GM11168 (cell line): ENCODE measurements at regions not wholly inside any gene's neighbourhood (a gene's known extent, or its start where the extent isn't known, plus 50 kb on each side); places are given as distances from the start of the nearest gene placed in this dataset.
"Not testable (repeated sequence)": the region's sequence is repeated elsewhere in the genome, so short reads cannot be mapped to it uniquely, and the experiment has no call there.

Source experiments
- in situ Hi-C: fragments of 300-500 bp; cut with MboI; formaldehyde crosslinking; loops from one replicate; pipeline ENCODE4 v1.12.0; 2022; ENCODE audit warnings: low sequenced_read_pairs; ENCODE audit not compliant: unreplicated experiment

DNA sequence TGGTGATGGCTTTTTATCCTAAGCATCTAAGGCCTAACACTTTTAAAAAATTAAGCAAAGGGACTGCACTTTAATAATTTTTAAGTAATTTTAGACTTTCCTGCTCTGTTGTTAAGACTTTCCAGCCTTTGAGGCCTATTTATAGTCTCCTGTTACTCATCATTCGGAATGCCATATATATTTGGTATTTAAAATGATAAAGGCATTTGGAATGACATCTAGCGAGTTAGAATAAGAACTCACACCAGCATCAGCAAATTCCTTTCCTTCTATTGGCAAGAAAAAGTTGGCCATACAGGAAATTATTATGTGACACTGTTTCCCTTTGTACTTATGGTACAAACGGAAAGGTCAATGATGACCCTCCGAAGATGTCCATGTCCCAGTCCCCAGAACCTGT, 88.1 kb upstream of the STMND1 start:
- in situ Hi-C loops = no loop called here

DNA sequence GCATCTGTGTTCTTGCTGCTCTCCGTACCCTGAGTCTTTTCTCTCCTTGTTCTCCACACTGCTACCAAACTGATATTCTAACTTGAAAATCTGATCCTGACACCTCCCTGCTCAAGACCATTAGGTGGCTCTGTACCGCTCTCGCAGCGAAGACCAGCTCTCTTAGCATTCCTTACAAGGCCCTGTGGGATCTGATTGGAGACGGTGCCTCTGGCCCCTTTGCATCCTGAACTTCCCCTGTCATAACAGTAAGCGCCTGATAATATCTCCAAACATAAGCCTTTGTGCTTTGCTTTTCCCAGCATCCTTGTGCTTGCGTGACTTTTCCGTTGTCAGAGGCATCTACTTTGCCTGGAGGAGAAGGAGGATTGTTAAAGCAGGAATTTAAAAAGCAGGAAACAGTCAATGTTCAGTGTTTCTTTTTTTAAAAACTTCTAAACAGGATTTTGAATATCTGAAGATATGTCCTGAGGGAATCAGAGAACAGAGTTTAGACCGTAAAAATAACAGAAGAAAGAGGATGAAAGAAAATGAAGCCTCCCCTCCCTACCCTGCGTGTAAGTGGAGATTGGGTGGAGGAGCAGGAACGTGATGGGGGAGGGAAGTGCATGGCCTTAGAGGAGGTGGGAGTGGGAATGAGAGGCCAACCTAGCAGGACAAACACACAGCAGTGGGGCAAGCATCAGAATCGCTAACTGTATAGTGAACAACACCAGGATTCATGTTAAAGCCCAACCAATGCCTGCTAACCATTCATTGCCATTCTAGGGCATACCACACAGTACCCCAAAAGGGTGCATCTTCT, 89.2 kb upstream of the STMND1 start:
- in situ Hi-C loops = no loop called here

DNA sequence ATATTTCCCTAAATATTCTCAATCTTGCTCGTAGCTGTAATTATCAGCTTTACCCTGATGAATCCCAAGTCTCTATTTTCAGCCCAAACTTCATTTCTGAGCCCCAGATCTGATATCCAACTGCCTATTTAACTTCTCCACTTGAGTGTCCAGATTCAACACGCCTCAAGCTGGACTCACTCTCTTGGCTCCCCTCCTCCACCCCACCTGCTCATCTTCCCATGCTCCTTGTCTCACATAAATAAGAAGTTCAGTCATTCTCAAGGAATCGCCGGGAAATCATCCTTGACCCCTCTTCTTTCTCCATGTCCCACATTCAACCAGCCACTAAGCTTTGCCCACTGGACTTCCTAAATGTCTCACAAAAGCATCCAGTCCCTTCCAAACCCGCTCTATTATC, 89.9 kb upstream of the STMND1 start:
- in situ Hi-C loops = no loop called here

DNA sequence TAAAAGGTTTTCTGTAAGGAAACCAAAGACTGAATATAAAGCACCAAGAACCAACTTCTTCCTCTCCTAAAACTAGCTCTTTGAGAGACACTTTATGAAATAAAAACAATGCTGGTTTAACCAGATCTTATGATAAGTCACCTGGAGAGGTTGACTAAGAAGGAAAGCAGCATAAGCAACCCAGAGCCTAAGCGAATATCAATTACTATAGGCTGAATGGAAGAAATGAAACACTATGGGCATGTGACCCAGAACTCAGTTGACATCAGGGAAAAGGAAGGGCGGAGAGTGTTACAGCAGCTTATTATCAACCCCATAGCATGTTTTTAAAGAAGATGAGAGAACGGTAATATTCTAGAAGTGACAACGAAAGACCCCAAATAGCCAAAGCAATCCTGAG, 94.1 kb upstream of the STMND1 start:
- in situ Hi-C loops = no loop called here

DNA sequence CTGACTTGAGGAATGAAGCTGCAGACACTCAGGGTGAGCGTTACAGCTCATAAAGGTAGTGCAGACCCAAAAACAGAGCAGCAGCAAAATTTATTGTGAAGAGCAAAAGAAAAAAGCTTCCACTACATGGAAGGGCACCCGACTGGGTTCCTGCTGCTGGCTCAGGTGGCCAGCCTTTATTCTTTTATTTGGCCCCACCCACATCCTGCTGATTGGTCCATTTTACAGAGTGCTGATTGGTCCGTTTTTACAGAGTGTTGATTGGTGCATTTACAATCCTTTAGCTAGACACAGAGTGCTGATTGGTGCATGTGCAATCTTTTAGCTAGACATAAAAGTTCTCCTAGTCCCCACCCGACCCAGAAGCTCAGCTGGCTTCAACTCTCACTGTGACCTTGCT, 95.3 kb upstream of the STMND1 start:
- in situ Hi-C loops = no loop called here

DNA sequence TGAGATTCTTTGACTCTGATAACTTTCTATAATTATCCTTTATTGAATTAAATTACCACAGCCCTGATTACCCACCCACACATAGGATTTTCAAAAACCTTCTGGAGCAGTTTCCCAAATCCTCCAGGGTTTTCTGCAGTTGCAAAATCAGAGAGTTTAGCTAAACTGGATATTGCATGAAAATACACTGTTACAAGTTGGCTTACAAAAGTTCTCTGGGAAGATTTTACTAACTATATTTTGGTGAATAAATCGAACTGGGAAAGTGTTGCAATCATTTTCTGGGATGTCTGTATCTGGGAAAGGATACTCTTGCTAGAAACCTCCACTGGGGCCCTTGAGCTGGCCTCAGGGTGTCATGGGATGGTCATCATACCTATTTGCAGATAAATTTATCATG, 97.6 kb upstream of the STMND1 start:
- in situ Hi-C loops = no loop called here

DNA sequence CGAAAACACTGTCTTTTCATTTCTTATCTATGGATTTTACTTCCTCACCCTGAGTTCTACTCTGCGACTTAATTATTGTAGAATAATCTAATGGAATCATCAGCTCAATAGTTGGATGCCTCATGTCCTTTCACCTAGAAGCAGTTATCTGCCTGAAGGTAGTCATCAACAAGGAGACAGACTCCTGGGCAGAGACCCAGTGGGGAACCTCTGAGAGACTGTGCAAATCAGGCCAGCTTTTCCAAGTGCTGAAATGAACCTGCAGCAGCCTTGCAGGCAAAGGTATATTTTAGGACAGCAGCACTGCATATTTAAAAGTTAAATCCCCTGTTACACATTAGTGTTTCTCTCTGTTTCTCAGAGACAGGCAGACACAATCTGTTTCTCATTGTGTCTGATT, 99.7 kb upstream of the STMND1 start:
- in situ Hi-C loops = no loop called here

DNA sequence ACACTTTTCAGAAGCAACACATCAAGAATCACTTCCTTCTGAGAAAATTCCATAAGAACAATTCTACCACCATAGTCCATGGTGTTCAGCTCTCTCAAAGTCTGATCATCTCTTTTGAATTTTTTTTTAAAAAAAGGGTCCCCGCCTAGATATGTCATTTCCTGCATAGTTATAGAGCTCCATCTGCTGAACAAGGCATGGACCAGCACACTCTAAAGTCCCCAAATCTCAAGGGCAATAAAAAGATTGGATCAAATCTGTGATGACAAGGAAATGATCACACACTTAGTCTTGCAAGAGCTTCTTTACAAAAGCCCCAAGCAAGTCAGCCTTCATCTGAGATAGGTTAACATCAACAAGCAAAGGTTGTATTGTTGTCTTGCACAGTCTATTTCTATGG, 100.7 kb upstream of the STMND1 start:
- in situ Hi-C loops = no loop called here

DNA sequence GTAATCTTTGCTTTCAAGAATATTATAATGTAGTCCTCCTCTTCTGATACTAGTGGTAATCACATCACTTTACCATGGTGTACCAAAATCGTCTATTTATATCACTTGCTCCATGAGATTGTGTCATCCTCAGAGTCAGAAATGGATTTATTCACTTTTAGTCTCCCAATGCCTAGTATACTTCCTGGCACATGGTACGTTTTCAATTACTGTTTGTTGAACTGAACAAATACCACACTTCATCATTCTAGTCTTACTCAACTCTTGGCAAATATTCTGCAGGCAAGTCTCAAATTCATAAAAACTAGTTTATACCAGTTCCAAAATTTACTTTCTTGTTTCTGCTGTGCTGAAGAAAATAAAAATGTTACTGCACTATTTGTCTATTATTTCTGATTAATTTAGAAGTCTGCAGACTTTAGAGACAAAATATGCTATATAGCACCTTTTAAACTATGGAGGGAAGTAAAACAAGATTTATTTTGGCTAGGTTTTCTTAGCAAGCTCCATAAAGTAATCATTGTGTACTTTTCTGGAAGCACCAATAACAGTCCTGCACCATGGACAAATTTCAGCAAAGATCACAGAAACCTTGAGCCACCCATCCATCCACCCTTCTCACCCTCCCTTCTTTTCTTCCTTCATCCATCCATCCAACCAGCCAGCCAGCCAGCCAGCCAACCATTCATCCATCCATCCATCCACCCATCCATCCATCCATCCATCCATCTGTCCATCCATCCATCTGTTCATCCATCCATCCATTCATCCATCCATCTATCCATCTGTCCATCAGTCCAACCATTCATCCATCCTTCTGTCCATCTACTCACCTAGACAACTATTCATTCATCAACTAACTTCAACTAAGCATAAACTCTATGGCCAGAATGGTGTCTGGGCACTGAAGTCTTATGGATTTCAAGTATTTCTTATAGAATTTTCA, 102.1 kb upstream of the STMND1 start:
- in situ Hi-C loops = no loop called here

DNA sequence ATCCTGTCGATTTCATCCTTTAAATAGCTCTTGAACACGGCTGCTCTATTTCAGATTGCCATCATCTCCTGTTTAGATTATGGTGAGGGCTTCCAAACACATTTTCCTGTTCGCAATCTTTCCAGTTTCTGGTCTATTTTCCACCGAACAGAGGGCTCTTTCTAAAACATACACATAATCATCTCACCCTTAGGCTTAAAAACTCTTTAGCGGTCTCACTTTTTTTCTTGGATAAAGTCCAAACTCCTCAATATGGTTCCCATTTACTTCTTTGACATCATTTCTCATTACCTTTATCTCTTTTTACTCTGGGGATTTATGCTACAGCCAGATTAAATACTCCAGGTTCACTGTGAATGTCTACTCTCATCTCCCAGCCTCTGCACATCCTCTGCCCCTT, 103.4 kb upstream of the STMND1 start:
- in situ Hi-C loops = no loop called here

DNA sequence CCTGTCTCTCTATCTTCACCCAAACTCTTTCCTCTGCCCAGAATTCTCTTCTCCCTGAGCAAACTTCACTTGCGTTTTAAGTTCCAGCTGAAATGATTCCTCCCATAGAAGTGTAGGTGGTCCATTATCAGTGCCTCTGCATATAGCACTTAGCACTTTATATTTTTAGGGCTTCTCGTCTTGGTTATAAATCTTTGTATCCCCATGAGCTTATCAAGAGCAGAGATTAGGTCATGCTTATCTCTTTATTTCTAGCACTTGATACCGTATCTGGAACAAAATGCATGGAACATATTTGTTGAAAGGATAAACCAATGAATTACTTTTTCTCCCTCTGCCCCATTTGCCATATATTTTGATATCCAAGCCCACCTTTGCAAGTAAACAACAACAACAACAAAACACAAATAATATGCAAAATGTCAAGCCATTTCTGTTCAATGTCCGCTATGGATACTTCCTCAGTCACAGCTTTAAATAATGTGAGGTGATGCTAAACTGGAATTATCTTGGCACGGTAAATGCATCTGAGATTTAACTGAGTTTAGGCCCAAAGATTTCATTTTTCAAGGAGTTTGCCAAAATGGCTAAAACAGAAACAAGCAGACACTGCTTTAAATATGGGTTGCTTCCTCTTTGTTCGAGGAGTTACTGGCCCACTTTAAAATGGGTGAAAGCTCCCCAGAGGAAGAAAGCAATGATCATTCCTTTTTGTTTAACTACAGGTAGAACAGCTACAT, 106.2 kb upstream of the STMND1 start:
- in situ Hi-C loops = no loop called here

DNA sequence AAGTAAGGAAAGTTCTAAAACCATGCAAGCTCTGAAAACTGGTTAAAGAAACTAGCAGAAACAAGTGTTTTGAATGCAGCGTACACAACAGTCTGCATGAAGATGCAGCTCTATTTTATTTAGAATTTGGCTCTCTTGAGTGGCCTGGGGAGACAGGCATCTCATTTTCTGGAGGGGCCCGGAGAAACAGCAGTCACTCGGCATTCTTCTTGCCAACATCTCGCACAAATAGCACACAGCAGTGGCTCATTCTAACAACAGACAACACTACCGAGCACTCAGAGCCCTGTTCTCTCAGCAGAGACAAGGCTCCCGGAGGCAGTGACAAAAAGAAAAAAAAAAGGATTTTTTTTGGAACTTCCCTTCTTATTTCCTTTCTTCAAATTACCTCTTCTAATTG, 108.5 kb upstream of the STMND1 start:
- in situ Hi-C loops = no loop called here

DNA sequence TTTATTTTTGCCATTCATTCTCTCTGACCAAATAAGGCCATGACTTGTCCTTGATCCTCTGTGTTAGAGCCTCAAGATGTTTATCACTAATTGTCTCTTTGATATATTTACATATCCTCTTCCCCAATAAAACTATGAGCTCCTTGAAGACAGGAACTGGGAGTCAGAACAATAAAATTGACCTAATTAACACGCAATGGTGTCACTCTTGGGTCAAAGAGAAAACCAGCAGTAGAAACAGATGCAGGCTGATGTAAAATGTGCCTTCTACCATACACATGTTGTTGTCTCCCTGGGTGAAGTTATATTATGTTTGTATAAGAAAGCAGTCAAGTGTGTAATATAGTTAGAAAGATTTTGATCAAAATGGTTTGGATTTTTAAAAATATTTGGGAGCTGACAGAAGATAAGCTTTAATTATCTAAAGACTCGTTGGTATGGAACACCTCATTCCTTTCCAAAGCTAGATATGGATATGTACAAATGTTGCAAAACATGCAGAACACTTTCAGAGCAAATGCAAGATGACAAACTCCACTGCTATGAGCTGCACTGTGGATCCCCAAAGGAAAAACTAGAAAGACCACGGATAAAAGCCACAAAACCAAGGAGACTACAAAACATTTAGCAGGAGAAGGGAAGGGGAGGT, 109.7 kb upstream of the STMND1 start:
- in situ Hi-C loops = no loop called here

DNA sequence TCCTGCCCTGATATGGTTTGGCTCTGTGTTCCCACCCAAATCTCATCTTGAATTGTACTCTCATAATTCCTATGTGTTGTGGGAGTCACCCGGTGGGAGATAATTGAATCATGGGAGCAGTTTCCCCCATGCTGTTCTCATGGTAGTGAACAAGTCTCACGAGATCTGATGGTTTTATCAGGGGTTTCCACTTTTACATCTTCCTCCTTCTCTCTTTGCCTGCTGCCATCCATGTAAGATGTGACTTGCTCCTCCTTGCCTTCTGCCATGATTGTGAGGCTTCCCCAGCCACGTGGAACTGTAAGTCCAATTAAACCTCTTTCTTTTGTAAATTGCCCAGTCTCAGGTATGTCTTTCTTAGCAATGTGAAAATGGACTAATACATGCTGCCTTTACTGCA, 111.9 kb upstream of the STMND1 start:
- in situ Hi-C loops = not testable (repeated sequence)

DNA sequence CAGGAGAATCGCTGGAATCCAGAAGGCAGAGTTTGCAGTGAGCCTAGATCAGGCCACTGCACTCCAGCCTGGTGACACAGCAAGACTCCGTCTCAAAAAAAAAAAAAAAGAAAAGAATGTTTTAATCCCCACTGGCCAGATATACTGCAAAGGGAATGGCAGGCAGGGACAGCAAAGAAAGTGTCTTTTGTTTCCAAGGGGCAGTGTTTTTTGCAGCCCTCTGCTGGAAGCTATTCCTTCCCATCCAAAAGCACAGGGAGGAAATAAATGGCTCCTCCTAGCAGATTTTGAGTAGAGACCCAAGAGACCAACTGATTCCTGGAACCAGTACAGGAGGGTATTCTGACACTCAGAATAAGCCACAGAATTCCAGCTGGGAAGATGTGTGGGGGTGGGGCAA, 112.5 kb upstream of the STMND1 start:
- in situ Hi-C loops = no loop called here

DNA sequence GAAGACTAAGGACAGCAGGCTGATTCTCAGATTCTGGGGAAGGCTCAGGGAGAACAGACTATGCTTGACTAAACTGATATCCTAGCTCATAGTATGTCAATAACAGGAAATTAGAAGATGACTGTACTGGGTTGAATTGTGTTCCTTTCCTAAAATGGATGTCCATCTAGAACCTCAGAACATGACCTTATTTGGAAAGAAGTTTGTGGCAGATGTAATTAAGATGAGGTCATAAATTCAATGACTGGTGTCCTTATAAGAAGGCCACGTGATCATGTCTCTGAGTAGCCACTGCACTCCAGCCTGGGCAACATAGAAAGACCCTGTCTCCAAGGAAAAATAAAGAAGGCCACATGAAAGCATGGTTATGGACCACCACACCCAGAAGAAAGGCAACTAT, 113.9 kb upstream of the STMND1 start:
- in situ Hi-C loops = no loop called here

DNA sequence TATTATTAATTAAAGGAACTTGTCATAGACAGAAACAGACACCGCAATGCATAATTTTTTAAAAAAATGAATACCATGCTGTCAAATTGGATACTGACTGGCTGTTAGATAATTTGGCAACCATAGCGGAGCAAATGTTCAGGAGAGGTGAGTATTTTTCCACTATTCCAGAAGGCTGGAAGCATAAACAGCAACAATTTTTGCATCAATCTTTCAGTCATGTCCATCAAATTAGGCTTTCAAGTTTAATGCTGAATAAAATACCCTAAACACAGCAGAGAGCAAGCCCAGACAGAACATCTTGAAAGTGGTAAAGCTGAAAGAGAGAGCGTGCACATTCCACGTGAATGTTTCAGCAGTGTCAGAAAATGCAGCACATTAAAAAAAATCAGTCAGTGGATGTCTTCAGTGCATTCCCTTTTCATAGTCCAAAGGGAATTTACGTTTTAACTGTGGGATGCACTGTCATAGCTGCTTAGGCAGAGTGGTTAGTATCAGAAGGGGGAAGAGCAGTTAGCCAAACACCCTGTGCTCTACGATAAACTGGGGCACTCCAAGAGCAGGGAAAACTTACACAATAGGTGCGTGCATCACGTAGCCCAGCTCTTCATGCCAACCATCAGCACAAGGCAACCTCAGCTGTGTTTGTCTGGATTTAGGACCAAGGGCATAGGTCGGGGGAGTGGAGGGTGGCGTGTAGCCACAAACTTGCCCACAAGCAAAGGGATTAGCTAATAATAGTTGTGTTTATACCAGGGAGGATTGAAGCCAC, 116.2 kb upstream of the STMND1 start:
- in situ Hi-C loops = no loop called here

DNA sequence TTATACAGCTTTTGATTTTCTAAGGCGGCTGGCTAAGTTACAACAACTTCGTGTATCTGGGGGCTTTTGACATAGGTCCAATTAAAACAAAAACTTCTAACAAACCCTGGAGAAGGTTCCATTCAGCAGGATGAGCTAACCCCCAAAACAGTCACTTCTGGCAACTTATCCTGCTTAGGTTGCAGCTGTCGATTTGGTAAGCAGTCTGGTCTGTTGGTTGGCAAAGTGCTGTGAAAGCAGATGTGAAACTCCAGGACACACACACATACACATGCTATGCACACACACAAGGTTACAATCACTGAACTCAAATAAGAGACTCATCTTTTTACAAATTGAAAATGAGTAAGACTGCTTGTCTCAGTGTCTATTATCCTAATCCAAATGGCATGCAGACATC, 119.0 kb upstream of the STMND1 start:
- in situ Hi-C loops = no loop called here

DNA sequence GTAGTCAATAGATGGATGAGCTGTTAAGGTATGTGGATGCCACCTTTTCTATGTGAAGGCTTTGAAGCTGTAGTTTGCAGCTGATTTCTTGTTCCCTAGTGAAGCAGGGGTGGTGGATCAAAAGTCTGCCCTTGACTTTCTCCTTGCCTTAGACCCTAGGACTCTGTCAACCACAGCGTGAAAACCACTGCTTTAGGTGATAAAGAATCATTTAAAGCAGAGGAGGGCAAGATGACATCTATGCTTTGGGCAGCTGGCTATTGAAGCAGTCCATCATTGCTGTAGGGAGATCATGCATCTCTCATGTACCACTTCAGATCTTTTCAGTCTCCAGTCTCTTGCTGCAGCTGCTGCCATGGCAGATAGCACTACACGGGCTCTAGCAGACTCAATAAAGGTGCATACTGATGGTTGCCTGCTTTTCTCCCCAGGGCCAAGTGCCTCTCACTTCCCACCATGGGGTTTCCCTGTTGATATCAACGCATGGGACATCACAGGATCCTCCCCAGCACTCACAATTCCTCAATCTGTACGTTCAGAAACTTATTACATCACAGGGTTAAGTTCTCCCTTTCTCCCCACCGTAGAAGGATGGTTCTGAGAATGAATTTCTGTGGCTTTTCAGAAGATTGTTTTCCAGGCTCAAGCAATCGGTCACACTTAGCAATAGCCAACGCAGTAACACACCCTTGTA, 122.0 kb upstream of the STMND1 start:
- in situ Hi-C loops = no loop called here
